SK-N-SH (cell line): ENCODE measurements at regions not wholly inside any gene's neighbourhood (a gene's known extent, or its start where the extent isn't known, plus 50 kb on each side); places are given as distances from the start of the nearest gene placed in this dataset.

Source experiments
- EP300 ChIP-seq, 2 experiments: IDR thresholded peaks; 2 replicates each; pipeline versions ENCODE4 v1.4.0 to v1.6.1; 2012; ENCODE audit warnings: borderline replicate concordance in 1 of 2, low read depth in 1 of 2, low read length in 1 of 2
- EZH2phosphoT487 ChIP-seq: fragments of 200-600 bp; sonication (generic); IDR thresholded peaks from 2 replicates; pipeline ENCODE4 v1.6.1; 2017; ENCODE audit warnings: low read depth, mixed run types, mild to moderate bottlenecking, antibody characterized with exemption, moderate library complexity, borderline replicate concordance
- FOSL2 ChIP-seq: IDR thresholded peaks from 2 replicates; pipeline ENCODE4 v1.4.0; 2012; ENCODE audit warnings: low read depth, mild to moderate bottlenecking, moderate library complexity, borderline replicate concordance
- JUND ChIP-seq: IDR thresholded peaks from 2 replicates; pipeline ENCODE4 v1.4.0; 2012
- NRF1 ChIP-seq: IDR thresholded peaks from 2 replicates; pipeline ENCODE4 v1.6.1; 2012; ENCODE audit warnings: low read depth, mild to moderate bottlenecking, low read length
- POLR2AphosphoS5 ChIP-seq: IDR thresholded peaks from 2 replicates; pipeline ENCODE4 v1.6.1; 2012; ENCODE audit warnings: low read depth, low read length
- RAD21 ChIP-seq: IDR thresholded peaks from 2 replicates; pipeline ENCODE4 v1.6.1; 2012; ENCODE audit warnings: mild to moderate bottlenecking, low read length
- TAF1 ChIP-seq: IDR thresholded peaks from 2 replicates; pipeline ENCODE4 v1.6.1; 2012; ENCODE audit warnings: low read depth, mild to moderate bottlenecking, low read length, moderate library complexity, borderline replicate concordance
- TCF12 ChIP-seq: IDR thresholded peaks from 2 replicates; pipeline ENCODE4 v1.4.0; 2012
- YY1 ChIP-seq: IDR thresholded peaks from 2 replicates; pipeline ENCODE4 v1.4.0; 2012; ENCODE audit warnings: low read depth, mild to moderate bottlenecking
- TF ChIP-seq, protein P1 (sequence below): IDR thresholded peaks from 2 replicates; pipeline ENCODE4 v1.4.0; 2012; ENCODE audit warnings: low read depth, borderline replicate concordance
- TF ChIP-seq, protein P2 (sequence below): fragments of 200-600 bp; sonication (generic); IDR thresholded peaks from 2 replicates; pipeline ENCODE4 v1.6.1; 2017; ENCODE audit warnings: antibody characterized with exemption, mild to moderate bottlenecking, moderate library complexity
- TF ChIP-seq, protein P3 (sequence below): fragments of 150-350 bp; IDR thresholded peaks from 2 replicates; pipeline ENCODE4 v1.6.1; 2017; ENCODE audit warnings: antibody characterized with exemption, low read length, low read depth, borderline replicate concordance
- TF ChIP-seq, protein P4 (sequence below): IDR thresholded peaks from 2 replicates; pipeline ENCODE4 v1.4.0; 2012; ENCODE audit warnings: low read depth

DNA sequence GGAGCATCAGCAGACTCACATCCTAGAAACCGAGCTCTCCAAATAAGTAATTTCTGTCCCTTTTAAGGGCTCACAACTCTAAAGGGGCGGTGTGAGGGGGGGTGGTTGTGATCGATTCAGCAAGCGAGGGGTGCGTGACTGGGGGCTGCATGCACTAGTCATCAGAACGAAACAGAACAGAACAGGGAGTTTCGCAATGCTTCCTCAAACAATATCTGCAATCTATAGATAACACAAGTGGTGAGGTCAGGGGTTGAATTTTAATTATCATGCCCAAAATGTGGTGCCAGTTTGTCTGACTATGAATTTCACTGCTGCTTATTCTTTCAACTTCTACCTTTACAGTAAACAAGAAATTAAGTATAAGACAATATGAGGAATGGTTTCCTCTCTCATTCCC lies 1003.0 kb upstream of the NCAM2 start:
- TF ChIP-seq, protein P1, sequence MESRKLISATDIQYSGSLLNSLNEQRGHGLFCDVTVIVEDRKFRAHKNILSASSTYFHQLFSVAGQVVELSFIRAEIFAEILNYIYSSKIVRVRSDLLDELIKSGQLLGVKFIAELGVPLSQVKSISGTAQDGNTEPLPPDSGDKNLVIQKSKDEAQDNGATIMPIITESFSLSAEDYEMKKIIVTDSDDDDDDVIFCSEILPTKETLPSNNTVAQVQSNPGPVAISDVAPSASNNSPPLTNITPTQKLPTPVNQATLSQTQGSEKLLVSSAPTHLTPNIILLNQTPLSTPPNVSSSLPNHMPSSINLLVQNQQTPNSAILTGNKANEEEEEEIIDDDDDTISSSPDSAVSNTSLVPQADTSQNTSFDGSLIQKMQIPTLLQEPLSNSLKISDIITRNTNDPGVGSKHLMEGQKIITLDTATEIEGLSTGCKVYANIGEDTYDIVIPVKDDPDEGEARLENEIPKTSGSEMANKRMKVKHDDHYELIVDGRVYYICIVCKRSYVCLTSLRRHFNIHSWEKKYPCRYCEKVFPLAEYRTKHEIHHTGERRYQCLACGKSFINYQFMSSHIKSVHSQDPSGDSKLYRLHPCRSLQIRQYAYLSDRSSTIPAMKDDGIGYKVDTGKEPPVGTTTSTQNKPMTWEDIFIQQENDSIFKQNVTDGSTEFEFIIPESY: no peak
- TF ChIP-seq POLR2AphosphoS5 (no peak), YY1 (no peak), TAF1 (no peak), NRF1 (no peak), EP300 (IDR thresholded peaks at IDR 0.05; ENCODE audit: borderline replicate concordance in 1 of 2, low read depth in 1 of 2, low read length in 1 of 2) (no peak), TCF12 (no peak), RAD21 (no peak), EZH2phosphoT487 (no peak), FOSL2 (no peak), JUND (no peak)
- TF ChIP-seq, protein P2, sequence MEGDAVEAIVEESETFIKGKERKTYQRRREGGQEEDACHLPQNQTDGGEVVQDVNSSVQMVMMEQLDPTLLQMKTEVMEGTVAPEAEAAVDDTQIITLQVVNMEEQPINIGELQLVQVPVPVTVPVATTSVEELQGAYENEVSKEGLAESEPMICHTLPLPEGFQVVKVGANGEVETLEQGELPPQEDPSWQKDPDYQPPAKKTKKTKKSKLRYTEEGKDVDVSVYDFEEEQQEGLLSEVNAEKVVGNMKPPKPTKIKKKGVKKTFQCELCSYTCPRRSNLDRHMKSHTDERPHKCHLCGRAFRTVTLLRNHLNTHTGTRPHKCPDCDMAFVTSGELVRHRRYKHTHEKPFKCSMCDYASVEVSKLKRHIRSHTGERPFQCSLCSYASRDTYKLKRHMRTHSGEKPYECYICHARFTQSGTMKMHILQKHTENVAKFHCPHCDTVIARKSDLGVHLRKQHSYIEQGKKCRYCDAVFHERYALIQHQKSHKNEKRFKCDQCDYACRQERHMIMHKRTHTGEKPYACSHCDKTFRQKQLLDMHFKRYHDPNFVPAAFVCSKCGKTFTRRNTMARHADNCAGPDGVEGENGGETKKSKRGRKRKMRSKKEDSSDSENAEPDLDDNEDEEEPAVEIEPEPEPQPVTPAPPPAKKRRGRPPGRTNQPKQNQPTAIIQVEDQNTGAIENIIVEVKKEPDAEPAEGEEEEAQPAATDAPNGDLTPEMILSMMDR: no peak
- TF ChIP-seq, protein P3, sequence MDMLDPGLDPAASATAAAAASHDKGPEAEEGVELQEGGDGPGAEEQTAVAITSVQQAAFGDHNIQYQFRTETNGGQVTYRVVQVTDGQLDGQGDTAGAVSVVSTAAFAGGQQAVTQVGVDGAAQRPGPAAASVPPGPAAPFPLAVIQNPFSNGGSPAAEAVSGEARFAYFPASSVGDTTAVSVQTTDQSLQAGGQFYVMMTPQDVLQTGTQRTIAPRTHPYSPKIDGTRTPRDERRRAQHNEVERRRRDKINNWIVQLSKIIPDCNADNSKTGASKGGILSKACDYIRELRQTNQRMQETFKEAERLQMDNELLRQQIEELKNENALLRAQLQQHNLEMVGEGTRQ: no peak
- TF ChIP-seq, protein P4, sequence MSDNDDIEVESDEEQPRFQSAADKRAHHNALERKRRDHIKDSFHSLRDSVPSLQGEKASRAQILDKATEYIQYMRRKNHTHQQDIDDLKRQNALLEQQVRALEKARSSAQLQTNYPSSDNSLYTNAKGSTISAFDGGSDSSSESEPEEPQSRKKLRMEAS: no peak
